Activated T-cell treated with anti-CD3 and anti-CD28 coated beads, Interleukin-2, amount 50 U/mL, for 4 hours (primary cell): ENCODE measurements at regions not wholly inside any gene's neighbourhood (a gene's known extent, or its start where the extent isn't known, plus 50 kb on each side); places are given as distances from the start of the nearest gene placed in this dataset.
"Not testable (repeated sequence)": the region's sequence is repeated elsewhere in the genome, so short reads cannot be mapped to it uniquely, and the experiment has no call there.

Experiments used
- ATAC-seq, 2 donors: fragments of 200-7000 bp; cut with Tn5 transposase; one replicate each; pipeline ENCODE4 v1.10.0; 2021
- DNase-seq: peaks from one replicate; pipeline ENCODE4 v3.0.0-alpha.2; 2020
- H3K27me3 Mint-ChIP-seq: one replicate; pipeline ENCODE4 v1.8.0; 2021; ENCODE audit warnings: low read depth, mixed read lengths
- H3K36me3 Mint-ChIP-seq: one replicate; pipeline ENCODE4 v1.8.0; 2022; ENCODE audit warnings: mixed read lengths; ENCODE audit not compliant: insufficient read depth
- H3K4me1 Mint-ChIP-seq: one replicate; pipeline ENCODE4 v1.8.0; 2021; ENCODE audit warnings: low read depth, mixed read lengths
- H3K4me3 Mint-ChIP-seq: one replicate; pipeline ENCODE4 v1.8.0; 2021; ENCODE audit warnings: mild to moderate bottlenecking, moderate library complexity, mixed read lengths
- H3K9me3 Mint-ChIP-seq: one replicate; pipeline ENCODE4 v1.8.0; 2021; ENCODE audit warnings: mixed read lengths

- Mint-ChIP-seq H3K4me3 (no peak overlapping the region), H3K27me3 (no peaks in the 10 kb centered on the region), H3K9me3 (peaks cover 9% of the 10 kb centered on the region), H3K36me3 (no peaks in the 10 kb centered on the region), H3K4me1 (no peaks in the 10 kb centered on the region)
- ATAC-seq (no peak), DNase-seq (no peak)
Measured at GRCh38 chr9:81070689-81071088, 618.7 kb downstream of the TLE1 start.

GRCh38 chr9:81069923-81070322, 619.4 kb downstream of the TLE1 start:
- no peaks in the 10 kb centered on the region for H3K27me3 Mint-ChIP-seq
- ATAC-seq (no peak), DNase-seq (no peak)
- no peak overlapping the region for H3K4me3 Mint-ChIP-seq
- H3K36me3 Mint-ChIP-seq = no peaks in the 10 kb centered on the region
- H3K9me3 Mint-ChIP-seq = peaks cover 9% of the 10 kb centered on the region
- H3K4me1 Mint-ChIP-seq = no peaks in the 10 kb centered on the region

- Mint-ChIP-seq H3K9me3 (peaks cover 6% of the 10 kb centered on the region), H3K4me1 (no peaks in the 10 kb centered on the region), H3K4me3 (no peak overlapping the region), H3K36me3 (no peaks in the 10 kb centered on the region), H3K27me3 (no peaks in the 10 kb centered on the region)
- no peak for ATAC-seq
- no peak for DNase-seq
Measured at GRCh38 chr9:81069038-81069795, 620.1 kb downstream of the TLE1 start.

- H3K36me3 Mint-ChIP-seq, H3K4me3 Mint-ChIP-seq, DNase-seq, H3K4me1 Mint-ChIP-seq, ATAC-seq, H3K27me3 Mint-ChIP-seq: not testable (repeated sequence)
- peaks cover 16% of the 10 kb centered on the region for H3K9me3 Mint-ChIP-seq
Measured at GRCh38 chr9:81062995-81063394, 626.4 kb downstream of the TLE1 start.

GRCh38 chr9:81058782-81059181, 630.6 kb downstream of the TLE1 start:
- ATAC-seq = no peak
- H3K27me3 Mint-ChIP-seq = no peaks in the 10 kb centered on the region
- peaks cover 20% of the 10 kb centered on the region for H3K9me3 Mint-ChIP-seq
- no peaks in the 10 kb centered on the region for H3K4me1 Mint-ChIP-seq
- DNase-seq = no peak
- no peak overlapping the region for H3K4me3 Mint-ChIP-seq
- H3K36me3 Mint-ChIP-seq = no peaks in the 10 kb centered on the region

- Mint-ChIP-seq H3K27me3 (no peaks in the 10 kb centered on the region), H3K4me1 (no peaks in the 10 kb centered on the region), H3K9me3 (peaks cover 10% of the 10 kb centered on the region), H3K36me3 (no peaks in the 10 kb centered on the region), H3K4me3 (no peak overlapping the region)
- DNase-seq = no peak
- ATAC-seq = no peak
Measured at GRCh38 chr9:81053298-81054025, 635.9 kb downstream of the TLE1 start.

GRCh38 chr9:81052846-81053245, 636.5 kb downstream of the TLE1 start:
- H3K9me3 Mint-ChIP-seq = peaks cover 10% of the 10 kb centered on the region
- no peaks in the 10 kb centered on the region for H3K4me1 Mint-ChIP-seq
- H3K27me3 Mint-ChIP-seq = no peaks in the 10 kb centered on the region
- no peaks in the 10 kb centered on the region for H3K36me3 Mint-ChIP-seq
- no peak for DNase-seq
- ATAC-seq = no peak
- H3K4me3 Mint-ChIP-seq = no peak overlapping the region

- H3K4me1 Mint-ChIP-seq = no peaks in the 10 kb centered on the region
- H3K27me3 Mint-ChIP-seq = no peaks in the 10 kb centered on the region
- DNase-seq = no peak
- peaks cover 3% of the 10 kb centered on the region for H3K9me3 Mint-ChIP-seq
- no peak for ATAC-seq
- H3K4me3 Mint-ChIP-seq = no peak overlapping the region
- H3K36me3 Mint-ChIP-seq = no peaks in the 10 kb centered on the region
Measured at GRCh38 chr9:81047280-81047679, 642.1 kb downstream of the TLE1 start.

- peaks cover 3% of the 10 kb centered on the region for H3K9me3 Mint-ChIP-seq
- H3K36me3 Mint-ChIP-seq = no peaks in the 10 kb centered on the region
- no peaks in the 10 kb centered on the region for H3K4me1 Mint-ChIP-seq
- H3K27me3 Mint-ChIP-seq = no peaks in the 10 kb centered on the region
- ATAC-seq (no peak), DNase-seq (no peak)
- no peak overlapping the region for H3K4me3 Mint-ChIP-seq
Measured at GRCh38 chr9:81045658-81046057, 643.7 kb downstream of the TLE1 start.

GRCh38 chr9:81037889-81038288, 651.5 kb downstream of the TLE1 start:
- H3K9me3 Mint-ChIP-seq = peaks cover 3% of the 10 kb centered on the region
- H3K4me1 Mint-ChIP-seq = no peaks in the 10 kb centered on the region
- no peak for DNase-seq
- H3K27me3 Mint-ChIP-seq = no peaks in the 10 kb centered on the region
- no peaks in the 10 kb centered on the region for H3K36me3 Mint-ChIP-seq
- H3K4me3 Mint-ChIP-seq = no peak overlapping the region
- no peak for ATAC-seq

GRCh38 chr9:81035601-81036000, 653.7 kb downstream of the TLE1 start:
- no peaks in the 10 kb centered on the region for H3K9me3 Mint-ChIP-seq
- no peak overlapping the region for H3K4me3 Mint-ChIP-seq
- H3K27me3 Mint-ChIP-seq = no peaks in the 10 kb centered on the region
- no peaks in the 10 kb centered on the region for H3K4me1 Mint-ChIP-seq
- no peaks in the 10 kb centered on the region for H3K36me3 Mint-ChIP-seq
- DNase-seq (no peak), ATAC-seq (no peak)

GRCh38 chr9:81035171-81035570, 654.2 kb downstream of the TLE1 start:
- H3K36me3 Mint-ChIP-seq = no peaks in the 10 kb centered on the region
- H3K4me1 Mint-ChIP-seq = no peaks in the 10 kb centered on the region
- ATAC-seq = no peak
- no peak for DNase-seq
- no peak overlapping the region for H3K4me3 Mint-ChIP-seq
- no peaks in the 10 kb centered on the region for H3K27me3 Mint-ChIP-seq
- no peaks in the 10 kb centered on the region for H3K9me3 Mint-ChIP-seq

GRCh38 chr9:81032831-81033230, 656.5 kb downstream of the TLE1 start:
- Mint-ChIP-seq H3K4me1 (no peaks in the 10 kb centered on the region), H3K36me3 (no peaks in the 10 kb centered on the region), H3K9me3 (no peaks in the 10 kb centered on the region), H3K27me3 (no peaks in the 10 kb centered on the region), H3K4me3 (no peak overlapping the region)
- ATAC-seq (no peak), DNase-seq (no peak)

- peaks cover 4% of the 10 kb centered on the region for H3K9me3 Mint-ChIP-seq
- DNase-seq = no peak
- no peaks in the 10 kb centered on the region for H3K27me3 Mint-ChIP-seq
- no peaks in the 10 kb centered on the region for H3K36me3 Mint-ChIP-seq
- ATAC-seq = no peak
- no peaks in the 10 kb centered on the region for H3K4me1 Mint-ChIP-seq
- no peak overlapping the region for H3K4me3 Mint-ChIP-seq
Measured at GRCh38 chr9:81032030-81032572, 657.2 kb downstream of the TLE1 start.
